Peyer's patch (tissue), 4 donors: ENCODE measurements at regions not wholly inside any gene's neighbourhood (a gene's known extent, or its start where the extent isn't known, plus 50 kb on each side); places are given as distances from the start of the nearest gene placed in this dataset.

Experiments
- DNase-seq, 3 donors: peaks; one replicate each; pipeline ENCODE4 v3.0.0-alpha.2; 2017 to 2019
- H3K27ac ChIP-seq, 4 donors: fragments of 200-600 bp; sonication (generic); one replicate each; pipeline ENCODE4 v1.5.1; 2016 to 2019
- H3K27me3 ChIP-seq, 2 donors: fragments of 200-600 bp; sonication (generic); one replicate each; pipeline ENCODE4 v1.5.1; 2019
- H3K36me3 ChIP-seq, 3 donors: fragments of 200-600 bp; sonication (generic); one replicate each; pipeline ENCODE4 v1.5.1; 2016 to 2019
- H3K4me1 ChIP-seq, 4 donors: fragments of 200-600 bp; sonication (generic); one replicate each; pipeline ENCODE4 v1.5.1; 2016 to 2019
- H3K4me3 ChIP-seq, 4 donors: fragments of 200-600 bp; sonication (generic); 1 replicate in 3 of 4; 2 replicates in 1 of 4; pipeline ENCODE4 v1.5.1; 2016 to 2019; ENCODE audit warnings: mild to moderate bottlenecking in 1 of 4
- H3K9me3 ChIP-seq, 4 donors: fragments of 200-600 bp; sonication (generic); one replicate each; pipeline ENCODE4 v1.5.1; 2016 to 2019; ENCODE audit warnings: mild to moderate bottlenecking in 1 of 4
- POLR2A ChIP-seq, 2 donors: fragments of 450-650 bp; IDR thresholded peaks; one replicate each; pipeline ENCODE4 v1.5.1; 2017; ENCODE audit warnings: antibody characterized with exemption in 2 of 2, mild to moderate bottlenecking in 2 of 2, moderate library complexity in 2 of 2
- TF ChIP-seq, protein P1 (sequence below), 6 experiments: fragments of 450-650 bp in 4 of 6; fragments of 200-600 bp in 2 of 6; sonication (generic) in 1 of 6; IDR thresholded peaks; one replicate each; pipeline ENCODE4 v1.5.1; 2017 to 2019; ENCODE audit warnings: antibody characterized with exemption in 6 of 6, mild to moderate bottlenecking in 3 of 6, moderate library complexity in 1 of 6

DNA sequence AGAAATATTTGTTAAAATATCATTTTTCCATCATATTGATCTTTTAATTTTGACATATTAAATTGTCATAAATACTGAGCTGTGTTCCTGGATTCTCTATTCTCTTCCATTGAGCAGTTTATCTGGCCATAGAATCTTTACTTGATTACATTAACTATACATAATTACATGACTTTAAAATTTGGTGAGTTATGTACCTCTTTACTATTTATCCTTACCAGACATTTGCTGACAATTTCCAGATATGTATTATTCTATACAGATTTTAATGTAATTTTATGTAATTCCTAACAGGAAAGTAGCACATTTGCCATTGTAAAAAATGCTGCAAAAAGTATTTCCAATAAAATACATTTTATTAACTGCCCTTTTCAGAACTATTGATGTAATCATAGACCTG is 770.3 kb downstream of the KCTD16 start:
- DNase-seq: no peak
- H3K27me3 ChIP-seq: no peaks in the 10 kb centered on the region
- TF ChIP-seq, protein P1, sequence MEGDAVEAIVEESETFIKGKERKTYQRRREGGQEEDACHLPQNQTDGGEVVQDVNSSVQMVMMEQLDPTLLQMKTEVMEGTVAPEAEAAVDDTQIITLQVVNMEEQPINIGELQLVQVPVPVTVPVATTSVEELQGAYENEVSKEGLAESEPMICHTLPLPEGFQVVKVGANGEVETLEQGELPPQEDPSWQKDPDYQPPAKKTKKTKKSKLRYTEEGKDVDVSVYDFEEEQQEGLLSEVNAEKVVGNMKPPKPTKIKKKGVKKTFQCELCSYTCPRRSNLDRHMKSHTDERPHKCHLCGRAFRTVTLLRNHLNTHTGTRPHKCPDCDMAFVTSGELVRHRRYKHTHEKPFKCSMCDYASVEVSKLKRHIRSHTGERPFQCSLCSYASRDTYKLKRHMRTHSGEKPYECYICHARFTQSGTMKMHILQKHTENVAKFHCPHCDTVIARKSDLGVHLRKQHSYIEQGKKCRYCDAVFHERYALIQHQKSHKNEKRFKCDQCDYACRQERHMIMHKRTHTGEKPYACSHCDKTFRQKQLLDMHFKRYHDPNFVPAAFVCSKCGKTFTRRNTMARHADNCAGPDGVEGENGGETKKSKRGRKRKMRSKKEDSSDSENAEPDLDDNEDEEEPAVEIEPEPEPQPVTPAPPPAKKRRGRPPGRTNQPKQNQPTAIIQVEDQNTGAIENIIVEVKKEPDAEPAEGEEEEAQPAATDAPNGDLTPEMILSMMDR (IDR thresholded peaks at IDR 0.05): no peak
- no peak for TF ChIP-seq POLR2A (IDR thresholded peaks at IDR 0.05)
- H3K36me3 ChIP-seq: no peaks in the 10 kb centered on the region
- H3K4me3 ChIP-seq: no peak overlapping the region
- H3K4me1 ChIP-seq: no peaks in the 10 kb centered on the region
- no peaks in the 10 kb centered on the region for H3K9me3 ChIP-seq
- H3K27ac ChIP-seq: no peak overlapping the region

DNA sequence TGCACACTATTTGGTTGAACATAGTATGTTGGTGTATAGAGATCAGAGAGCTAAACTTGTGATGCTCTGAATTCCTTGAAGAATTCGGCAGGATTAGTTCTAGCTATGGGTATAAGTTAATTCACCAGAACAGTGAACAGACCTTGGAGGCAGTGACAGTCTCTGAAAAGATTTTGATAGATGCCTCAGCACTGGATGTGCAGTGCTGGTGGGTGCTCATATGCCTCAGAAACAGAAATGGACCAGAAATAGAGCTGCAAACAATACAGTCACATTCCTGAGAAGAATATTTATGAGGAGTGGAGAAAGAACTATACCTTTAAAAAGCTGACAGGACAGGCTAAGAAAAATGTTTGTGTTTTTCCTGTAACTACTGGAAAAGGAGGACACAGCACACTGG is 747.7 kb downstream of the KCTD16 start:
- no peak overlapping the region for H3K4me3 ChIP-seq
- no peak for DNase-seq

DNA sequence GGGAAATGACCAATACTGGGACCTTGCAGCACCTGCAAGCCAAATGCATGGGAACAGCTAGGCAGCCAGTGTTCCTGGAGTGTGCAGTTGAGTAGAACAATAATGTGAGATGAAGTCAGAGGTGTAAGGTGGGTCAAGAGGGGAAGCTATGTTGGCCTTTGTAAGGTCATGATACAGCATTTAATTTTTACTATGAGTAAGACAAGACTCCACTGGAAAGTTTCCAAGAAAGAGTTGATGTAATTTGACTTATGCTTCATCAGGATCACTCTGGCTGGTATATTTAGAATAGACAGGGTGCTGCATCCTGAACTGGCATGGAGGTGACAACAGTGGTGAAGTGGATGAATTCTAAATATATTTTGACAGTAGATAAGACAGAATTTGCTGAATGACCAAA is 744.8 kb downstream of the KCTD16 start:
- no peak overlapping the region for H3K27ac ChIP-seq
- no peaks in the 10 kb centered on the region for H3K36me3 ChIP-seq
- no peaks in the 10 kb centered on the region for H3K4me1 ChIP-seq
- no peak overlapping the region for H3K4me3 ChIP-seq
- TF ChIP-seq POLR2A (IDR thresholded peaks at IDR 0.05): no peak
- TF ChIP-seq, protein P1 (IDR thresholded peaks at IDR 0.05): no peak
- no peak for DNase-seq
- H3K27me3 ChIP-seq: no peaks in the 10 kb centered on the region
- H3K9me3 ChIP-seq: no peaks in the 10 kb centered on the region

More for the DNA sequence above, 747.7 kb downstream of the KCTD16 start:
- Histone ChIP-seq H3K4me1 (no peaks in the 10 kb centered on the region), H3K27ac (no peak overlapping the region), H3K36me3 (no peaks in the 10 kb centered on the region), H3K27me3 (no peaks in the 10 kb centered on the region), H3K9me3 (no peaks in the 10 kb centered on the region)
- TF ChIP-seq, protein P1 (IDR thresholded peaks at IDR 0.05): no peak
- TF ChIP-seq POLR2A (IDR thresholded peaks at IDR 0.05): no peak

DNA sequence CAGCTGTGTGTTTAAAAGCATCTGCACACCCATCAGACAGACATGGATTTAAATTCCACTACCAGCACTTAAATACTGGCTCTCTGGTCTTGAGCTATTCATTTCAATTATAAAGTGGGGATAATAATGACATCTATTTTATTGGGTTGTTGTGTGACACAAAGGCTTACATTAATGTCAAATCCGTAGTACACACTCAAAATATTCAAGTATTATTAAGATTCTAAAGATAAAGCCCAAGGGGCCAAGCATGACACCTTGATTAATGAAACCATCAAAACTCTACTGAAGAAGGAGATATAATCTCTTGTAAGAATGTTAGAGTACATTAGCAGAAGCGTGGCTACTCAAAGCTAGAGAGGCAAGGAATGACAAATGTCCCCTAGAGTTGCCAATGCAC is 743.0 kb downstream of the KCTD16 start:
- H3K27ac ChIP-seq: no peak overlapping the region
- TF ChIP-seq POLR2A (IDR thresholded peaks at IDR 0.05): no peak
- TF ChIP-seq, protein P1 (IDR thresholded peaks at IDR 0.05): no peak

DNA sequence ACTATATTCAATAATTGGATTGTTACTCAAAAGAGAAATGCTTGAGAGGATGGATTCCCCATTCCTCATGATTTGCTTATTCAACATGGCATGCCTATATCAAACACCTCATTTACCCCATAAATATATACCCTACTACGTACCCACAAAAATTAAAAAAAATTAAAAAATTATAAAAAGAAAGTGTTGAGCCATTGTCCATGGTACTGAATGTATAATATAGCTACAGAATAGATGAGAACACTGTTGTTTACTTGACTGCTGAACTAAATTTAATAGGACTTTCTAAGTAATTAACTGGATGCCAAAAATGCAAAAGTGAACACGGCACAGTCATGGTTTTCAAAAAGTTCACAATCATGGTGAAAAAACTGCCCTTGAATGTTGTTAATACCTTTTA is 725.8 kb downstream of the KCTD16 start:
- no peak overlapping the region for H3K4me3 ChIP-seq
- DNase-seq: no peak

More for the DNA sequence above, 743.0 kb downstream of the KCTD16 start:
- Histone ChIP-seq H3K4me1 (no peaks in the 10 kb centered on the region), H3K4me3 (no peak overlapping the region), H3K36me3 (no peaks in the 10 kb centered on the region), H3K9me3 (no peaks in the 10 kb centered on the region), H3K27me3 (no peaks in the 10 kb centered on the region)
- no peak for DNase-seq

More for the DNA sequence above, 725.8 kb downstream of the KCTD16 start:
- Histone ChIP-seq H3K4me1 (no peaks in the 10 kb centered on the region), H3K36me3 (no peaks in the 10 kb centered on the region), H3K27me3 (no peaks in the 10 kb centered on the region), H3K27ac (no peak overlapping the region), H3K9me3 (no peaks in the 10 kb centered on the region)
- TF ChIP-seq, protein P1 (IDR thresholded peaks at IDR 0.05): no peak
- no peak for TF ChIP-seq POLR2A (IDR thresholded peaks at IDR 0.05)
